Lung (tissue), 11 donors: ENCODE measurements at regions not wholly inside any gene's neighbourhood (a gene's known extent, or its start where the extent isn't known, plus 50 kb on each side); places are given as distances from the start of the nearest gene placed in this dataset.

Source experiments
- ATAC-seq: fragments of 200-7000 bp; cut with Tn5 transposase; one replicate; pipeline ENCODE4 v1.9.1; 2020; ENCODE audit warnings: moderate number of reproducible peaks; ENCODE audit not compliant: insufficient read depth, low FRiP score
- DNase-seq, 3 donors: peaks; one replicate each; pipeline ENCODE4 v3.0.0-alpha.2; 2013 to 2017
- H3K27ac ChIP-seq, 2 donors: one replicate each; pipeline ENCODE4 v1.5.1; 2013; ENCODE audit warnings: mild to moderate bottlenecking in 2 of 2, moderate library complexity in 2 of 2, control low read depth in 1 of 2, inconsistent platforms in 1 of 2, low read depth in 1 of 2, low read length in 1 of 2
- H3K27me3 ChIP-seq, 3 donors: one replicate each; pipeline ENCODE4 v1.5.1; 2013; ENCODE audit warnings: low read length in 2 of 3; ENCODE audit not compliant: control insufficient read depth in 3 of 3, insufficient read depth in 3 of 3
- H3K36me3 ChIP-seq, 4 donors: one replicate each; pipeline ENCODE4 v1.5.1; 2013; ENCODE audit warnings: low read length in 4 of 4, mild to moderate bottlenecking in 1 of 4, moderate library complexity in 1 of 4; ENCODE audit not compliant: control insufficient read depth in 4 of 4, insufficient read depth in 4 of 4
- H3K4me1 ChIP-seq, 5 donors: one replicate each; pipeline ENCODE4 v1.5.1; 2013; ENCODE audit warnings: low read length in 5 of 5, mild to moderate bottlenecking in 2 of 5, moderate library complexity in 1 of 5; ENCODE audit not compliant: control insufficient read depth in 5 of 5, insufficient read depth in 5 of 5
- H3K4me3 ChIP-seq: one replicate; pipeline ENCODE4 v1.5.1; 2013; ENCODE audit warnings: mild to moderate bottlenecking, control low read depth, moderate library complexity
- H3K9ac ChIP-seq, 2 donors: one replicate each; pipeline ENCODE4 v1.5.1; 2013; ENCODE audit warnings: low read length in 2 of 2, control low read depth in 1 of 2; ENCODE audit not compliant: insufficient read depth in 1 of 2
- H3K9me3 ChIP-seq, 4 donors: one replicate each; pipeline ENCODE4 v1.5.1; 2013; ENCODE audit warnings: low read length in 3 of 4, mild to moderate bottlenecking in 1 of 4, moderate library complexity in 1 of 4; ENCODE audit not compliant: control insufficient read depth in 4 of 4, insufficient read depth in 3 of 4
- WGBS, 2 donors: extraction: QIAGEN DNeasy Blood & Tissue Kit; methylation state at CpG; one replicate each; pipeline ENCODE4 v1.1.7; 2013; 5-methylcytosine and 5-hydroxymethylcytosine counted together
- TF ChIP-seq, protein P1 (sequence below): IDR thresholded peaks from 2 replicates; pipeline ENCODE4 v1.5.1; 2012; ENCODE audit warnings: mild to moderate bottlenecking; ENCODE audit errors: control extremely low read depth, extremely low read depth
- donor health status: control.
- donor health status: control.
- donor health status: Bipolar disorder and iron deficiency.
- donor health status: healthy.
- donor health status: DM: yes; HTN: yes; CAD: no.

DNA sequence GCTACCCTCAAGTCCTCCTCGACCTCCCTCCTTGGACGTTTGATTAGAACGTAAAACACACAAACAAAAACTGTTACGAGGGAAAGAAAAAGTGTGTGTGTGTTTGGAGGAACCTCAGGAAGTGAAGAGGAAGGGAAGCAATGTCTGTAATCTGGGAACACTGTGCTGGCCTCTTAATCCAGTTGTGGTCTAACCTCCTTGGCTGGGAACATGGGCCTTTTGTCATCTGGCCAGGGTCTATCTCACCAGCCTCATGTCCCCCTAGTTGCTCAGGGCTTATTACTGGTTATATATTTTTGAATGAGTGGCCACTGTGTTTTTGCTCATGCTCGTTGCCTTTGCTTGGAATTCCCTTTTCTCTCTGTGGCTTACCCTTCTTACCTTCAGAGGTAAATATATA, 89.0 kb upstream of the RASGRF1 start:
- WGBS, 2 donors: 82 to 90% methylated on average over 5 of the region's 5 CpGs
- TF ChIP-seq, protein P1, sequence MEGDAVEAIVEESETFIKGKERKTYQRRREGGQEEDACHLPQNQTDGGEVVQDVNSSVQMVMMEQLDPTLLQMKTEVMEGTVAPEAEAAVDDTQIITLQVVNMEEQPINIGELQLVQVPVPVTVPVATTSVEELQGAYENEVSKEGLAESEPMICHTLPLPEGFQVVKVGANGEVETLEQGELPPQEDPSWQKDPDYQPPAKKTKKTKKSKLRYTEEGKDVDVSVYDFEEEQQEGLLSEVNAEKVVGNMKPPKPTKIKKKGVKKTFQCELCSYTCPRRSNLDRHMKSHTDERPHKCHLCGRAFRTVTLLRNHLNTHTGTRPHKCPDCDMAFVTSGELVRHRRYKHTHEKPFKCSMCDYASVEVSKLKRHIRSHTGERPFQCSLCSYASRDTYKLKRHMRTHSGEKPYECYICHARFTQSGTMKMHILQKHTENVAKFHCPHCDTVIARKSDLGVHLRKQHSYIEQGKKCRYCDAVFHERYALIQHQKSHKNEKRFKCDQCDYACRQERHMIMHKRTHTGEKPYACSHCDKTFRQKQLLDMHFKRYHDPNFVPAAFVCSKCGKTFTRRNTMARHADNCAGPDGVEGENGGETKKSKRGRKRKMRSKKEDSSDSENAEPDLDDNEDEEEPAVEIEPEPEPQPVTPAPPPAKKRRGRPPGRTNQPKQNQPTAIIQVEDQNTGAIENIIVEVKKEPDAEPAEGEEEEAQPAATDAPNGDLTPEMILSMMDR: no peak
- ATAC-seq: no peak

DNA sequence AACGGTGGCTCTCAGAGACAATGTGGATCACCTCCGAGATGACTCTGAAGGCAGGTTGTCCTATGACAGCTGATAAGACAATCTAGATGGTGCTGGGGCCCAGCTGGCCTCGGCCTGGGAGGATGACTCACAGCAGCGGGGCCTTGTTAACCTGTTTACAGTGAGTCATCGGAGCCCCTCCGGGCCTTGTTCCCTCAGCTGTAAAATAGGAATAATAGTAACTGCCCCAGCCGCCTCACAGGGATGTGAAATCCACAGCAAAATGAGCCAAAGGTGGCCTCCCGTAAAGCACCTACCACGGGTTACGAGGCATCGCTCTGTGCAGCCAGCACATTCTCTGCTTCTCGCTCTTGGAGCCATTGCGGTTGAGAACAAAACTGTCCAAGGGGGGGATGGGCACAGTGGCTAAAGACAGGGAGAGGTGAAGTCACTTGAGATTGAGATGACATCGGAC, 88.6 kb upstream of the RASGRF1 start:
- Histone ChIP-seq H3K27ac (no peak overlapping the region), H3K27me3 (no peaks in the 10 kb centered on the region), H3K9ac (no peak overlapping the region), H3K9me3 (no peaks in the 10 kb centered on the region), H3K4me3 (no peak overlapping the region), H3K36me3 (no peaks in the 10 kb centered on the region), H3K4me1 (no peaks in the 10 kb centered on the region)
- TF ChIP-seq, protein P1: no peak
- no peak for ATAC-seq
- 79 to 89% methylated on average over 14 of the region's 14 CpGs for WGBS, 2 donors
- no peak for DNase-seq

More for the DNA sequence above, 89.0 kb upstream of the RASGRF1 start:
- Histone ChIP-seq H3K27me3 (no peaks in the 10 kb centered on the region), H3K27ac (no peak overlapping the region), H3K4me3 (no peak overlapping the region), H3K36me3 (no peaks in the 10 kb centered on the region), H3K9ac (no peak overlapping the region), H3K4me1 (no peaks in the 10 kb centered on the region), H3K9me3 (no peaks in the 10 kb centered on the region)
- DNase-seq: no peak

DNA sequence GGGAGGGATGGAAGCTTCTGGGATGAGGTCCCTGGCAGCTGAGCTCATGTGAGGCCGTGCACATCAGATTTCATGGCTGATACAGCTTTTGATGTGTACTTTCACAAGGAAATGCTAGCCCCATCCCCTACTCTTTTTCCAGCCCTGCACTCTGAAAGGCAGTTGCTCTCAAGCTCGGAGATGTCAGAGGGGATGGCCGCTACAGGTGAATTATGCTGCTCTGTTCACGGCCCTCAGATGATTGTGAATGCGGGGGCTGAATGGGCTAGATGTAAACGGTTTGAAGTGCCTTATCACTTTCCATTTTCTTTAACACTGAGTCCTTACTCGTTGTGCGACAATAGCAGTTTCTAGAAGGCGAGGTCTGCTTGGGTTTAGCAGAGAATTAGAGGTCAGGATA, 88.0 kb upstream of the RASGRF1 start:
- no peaks in the 10 kb centered on the region for H3K27me3 ChIP-seq
- H3K4me3 ChIP-seq: no peak overlapping the region
- no peak for DNase-seq
- 79 to 83% methylated on average over 9 of the region's 9 CpGs for WGBS, 2 donors
- H3K9me3 ChIP-seq: no peaks in the 10 kb centered on the region
- no peaks in the 10 kb centered on the region for H3K36me3 ChIP-seq
- H3K27ac ChIP-seq: no peak overlapping the region
- TF ChIP-seq, protein P1: no peak
- no peaks in the 10 kb centered on the region for H3K4me1 ChIP-seq
- ATAC-seq: no peak
- no peak overlapping the region for H3K9ac ChIP-seq

DNA sequence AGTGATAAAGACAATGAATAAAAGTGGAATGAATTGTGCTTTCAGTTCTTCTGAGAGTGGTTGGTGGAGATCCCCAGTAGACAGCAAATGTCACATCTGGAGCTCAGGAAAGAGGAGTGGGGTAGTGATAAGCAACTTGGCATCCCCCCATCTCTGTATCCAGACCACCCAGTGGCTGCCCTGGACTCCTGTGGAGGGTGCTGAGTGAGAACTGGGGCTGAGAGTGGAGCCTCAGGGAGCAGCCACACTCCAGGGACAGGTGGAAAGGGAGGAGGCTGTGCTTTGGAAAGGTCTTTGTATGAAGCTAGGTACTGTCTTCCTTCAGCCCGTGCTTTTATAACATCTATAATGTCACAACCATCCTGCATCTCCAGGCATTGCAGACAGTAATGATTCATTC, 85.6 kb upstream of the RASGRF1 start:
- no peaks in the 10 kb centered on the region for H3K36me3 ChIP-seq
- no peak for ATAC-seq
- no peaks in the 10 kb centered on the region for H3K27me3 ChIP-seq
- 76 to 91% methylated on average over 1 of the region's 1 CpG for WGBS, 2 donors
- no peak for DNase-seq
- H3K4me1 ChIP-seq: no peaks in the 10 kb centered on the region
- no peaks in the 10 kb centered on the region for H3K9me3 ChIP-seq
- TF ChIP-seq, protein P1: no peak
- no peak overlapping the region for H3K27ac ChIP-seq
- H3K9ac ChIP-seq: no peak overlapping the region
- H3K4me3 ChIP-seq: no peak overlapping the region
